T-helper 1 cell treated with Interleukin-12 subunit alpha and Interleukin-12 subunit beta and Interleukin-4 antibody, amounts not matched to agents 30 μg/mL and 1 μg/mL, for 36 hours (primary cell): ENCODE measurements at regions not wholly inside any gene's neighbourhood (a gene's known extent, or its start where the extent isn't known, plus 50 kb on each side); places are given as distances from the start of the nearest gene placed in this dataset.

Experiments
- H3K27ac Mint-ChIP-seq: one replicate; pipeline ENCODE4 v1.8.0; 2021; ENCODE audit warnings: mild to moderate bottlenecking, mixed read lengths
- H3K27me3 Mint-ChIP-seq: one replicate; pipeline ENCODE4 v1.8.0; 2021; ENCODE audit warnings: low read depth, mixed read lengths
- H3K36me3 Mint-ChIP-seq: one replicate; pipeline ENCODE4 v1.8.0; 2021; ENCODE audit warnings: low read depth, mixed read lengths
- H3K4me1 Mint-ChIP-seq: one replicate; pipeline ENCODE4 v1.8.0; 2021; ENCODE audit warnings: low read depth, mixed read lengths
- H3K4me3 Mint-ChIP-seq: one replicate; pipeline ENCODE4 v1.8.0; 2021; ENCODE audit warnings: mild to moderate bottlenecking, moderate library complexity, mixed read lengths
- H3K9me3 Mint-ChIP-seq: one replicate; pipeline ENCODE4 v1.8.0; 2021; ENCODE audit warnings: mixed read lengths

- no peaks in the 10 kb centered on the region for H3K4me1 Mint-ChIP-seq
- H3K9me3 Mint-ChIP-seq: peaks cover 5% of the 10 kb centered on the region
- peaks cover 17% of the 10 kb centered on the region for H3K27me3 Mint-ChIP-seq
- H3K27ac Mint-ChIP-seq: no peak overlapping the region
- no peak overlapping the region for H3K4me3 Mint-ChIP-seq
- H3K36me3 Mint-ChIP-seq: no peaks in the 10 kb centered on the region
These were observed 268.2 kb upstream of the CRIM1 start for GRCh38 chr2:36087344-36087743.

- H3K4me3 Mint-ChIP-seq: no peak overlapping the region
These were observed 275.8 kb upstream of the CRIM1 start for GRCh38 chr2:36079793-36080192.

GRCh38 chr2:36074008-36074407 is 281.6 kb upstream of the CRIM1 start:
- Mint-ChIP-seq H3K27ac (no peak overlapping the region), H3K36me3 (no peaks in the 10 kb centered on the region), H3K4me1 (no peaks in the 10 kb centered on the region), H3K4me3 (no peak overlapping the region), H3K9me3 (no peaks in the 10 kb centered on the region), H3K27me3 (no peaks in the 10 kb centered on the region)

More at GRCh38 chr2:36079793-36080192, 275.8 kb upstream of the CRIM1 start:
- no peaks in the 10 kb centered on the region for H3K4me1 Mint-ChIP-seq
- no peaks in the 10 kb centered on the region for H3K9me3 Mint-ChIP-seq
- peaks cover 16% of the 10 kb centered on the region for H3K27me3 Mint-ChIP-seq
- no peaks in the 10 kb centered on the region for H3K36me3 Mint-ChIP-seq
- no peak overlapping the region for H3K27ac Mint-ChIP-seq

- Mint-ChIP-seq H3K9me3 (peaks cover 5% of the 10 kb centered on the region), H3K4me3 (no peak overlapping the region), H3K27ac (no peak overlapping the region), H3K27me3 (no peaks in the 10 kb centered on the region), H3K36me3 (no peaks in the 10 kb centered on the region), H3K4me1 (no peaks in the 10 kb centered on the region)
These were observed 283.9 kb upstream of the CRIM1 start for GRCh38 chr2:36071698-36072097.

GRCh38 chr2:36069074-36069473 is 286.5 kb upstream of the CRIM1 start:
- no peak overlapping the region for H3K27ac Mint-ChIP-seq
- H3K9me3 Mint-ChIP-seq: peaks cover 5% of the 10 kb centered on the region
- H3K4me3 Mint-ChIP-seq: no peak overlapping the region
- H3K4me1 Mint-ChIP-seq: no peaks in the 10 kb centered on the region
- no peaks in the 10 kb centered on the region for H3K27me3 Mint-ChIP-seq
- no peaks in the 10 kb centered on the region for H3K36me3 Mint-ChIP-seq

GRCh38 chr2:36068086-36068485 is 287.5 kb upstream of the CRIM1 start:
- Mint-ChIP-seq H3K36me3 (no peaks in the 10 kb centered on the region), H3K27me3 (no peaks in the 10 kb centered on the region), H3K27ac (no peak overlapping the region), H3K9me3 (peaks cover 9% of the 10 kb centered on the region), H3K4me3 (no peak overlapping the region), H3K4me1 (no peaks in the 10 kb centered on the region)

GRCh38 chr2:36060133-36060532 is 295.4 kb upstream of the CRIM1 start:
- Mint-ChIP-seq H3K27ac (no peak overlapping the region), H3K4me3 (no peak overlapping the region), H3K4me1 (peaks cover 2% of the 10 kb centered on the region), H3K27me3 (peaks cover 13% of the 10 kb centered on the region), H3K36me3 (no peaks in the 10 kb centered on the region), H3K9me3 (peaks cover 10% of the 10 kb centered on the region)

- H3K4me1 Mint-ChIP-seq: peaks cover 2% of the 10 kb centered on the region
These were observed 295.9 kb upstream of the CRIM1 start for GRCh38 chr2:36059691-36060090.

GRCh38 chr2:36058953-36059352 is 296.6 kb upstream of the CRIM1 start:
- Mint-ChIP-seq H3K4me1 (peaks cover 2% of the 10 kb centered on the region), H3K27ac (no peak overlapping the region), H3K27me3 (peaks cover 13% of the 10 kb centered on the region), H3K9me3 (peaks cover 10% of the 10 kb centered on the region), H3K36me3 (no peaks in the 10 kb centered on the region), H3K4me3 (no peak overlapping the region)

More at GRCh38 chr2:36059691-36060090, 295.9 kb upstream of the CRIM1 start:
- Mint-ChIP-seq H3K36me3 (no peaks in the 10 kb centered on the region), H3K4me3 (no peak overlapping the region), H3K9me3 (peaks cover 10% of the 10 kb centered on the region), H3K27me3 (peaks cover 13% of the 10 kb centered on the region), H3K27ac (no peak overlapping the region)

- no peak overlapping the region for H3K27ac Mint-ChIP-seq
- peaks cover 5% of the 10 kb centered on the region for H3K9me3 Mint-ChIP-seq
- H3K36me3 Mint-ChIP-seq: no peaks in the 10 kb centered on the region
- peaks cover 13% of the 10 kb centered on the region for H3K27me3 Mint-ChIP-seq
- H3K4me1 Mint-ChIP-seq: peaks cover 2% of the 10 kb centered on the region
- no peak overlapping the region for H3K4me3 Mint-ChIP-seq
These were observed 297.5 kb upstream of the CRIM1 start for GRCh38 chr2:36058076-36058475.

GRCh38 chr2:36052819-36053218 is 302.8 kb upstream of the CRIM1 start:
- H3K36me3 Mint-ChIP-seq: no peaks in the 10 kb centered on the region
- H3K27ac Mint-ChIP-seq: no peak overlapping the region
- no peak overlapping the region for H3K4me3 Mint-ChIP-seq
- peaks cover 14% of the 10 kb centered on the region for H3K9me3 Mint-ChIP-seq
- no peaks in the 10 kb centered on the region for H3K27me3 Mint-ChIP-seq
- no peaks in the 10 kb centered on the region for H3K4me1 Mint-ChIP-seq

- Mint-ChIP-seq H3K36me3 (no peaks in the 10 kb centered on the region), H3K4me3 (no peak overlapping the region), H3K27ac (no peak overlapping the region), H3K9me3 (peaks cover 5% of the 10 kb centered on the region), H3K4me1 (no peaks in the 10 kb centered on the region), H3K27me3 (peaks cover 24% of the 10 kb centered on the region)
These were observed 311.2 kb upstream of the CRIM1 start for GRCh38 chr2:36044411-36044810.

GRCh38 chr2:36035137-36035536 is 320.4 kb upstream of the CRIM1 start:
- no peak overlapping the region for H3K4me3 Mint-ChIP-seq
- H3K4me1 Mint-ChIP-seq: no peaks in the 10 kb centered on the region
- peaks cover 4% of the 10 kb centered on the region for H3K9me3 Mint-ChIP-seq
- peaks cover 9% of the 10 kb centered on the region for H3K27me3 Mint-ChIP-seq
- H3K27ac Mint-ChIP-seq: no peak overlapping the region
- H3K36me3 Mint-ChIP-seq: no peaks in the 10 kb centered on the region

GRCh38 chr2:36032046-36032445 is 323.5 kb upstream of the CRIM1 start:
- Mint-ChIP-seq H3K27ac (no peak overlapping the region), H3K4me3 (no peak overlapping the region), H3K4me1 (no peaks in the 10 kb centered on the region), H3K36me3 (no peaks in the 10 kb centered on the region), H3K27me3 (peaks cover 4% of the 10 kb centered on the region), H3K9me3 (peaks cover 4% of the 10 kb centered on the region)

GRCh38 chr2:36031471-36031870 is 324.1 kb upstream of the CRIM1 start:
- H3K27ac Mint-ChIP-seq: no peak overlapping the region
- peaks cover 4% of the 10 kb centered on the region for H3K27me3 Mint-ChIP-seq
- no peaks in the 10 kb centered on the region for H3K36me3 Mint-ChIP-seq
- no peaks in the 10 kb centered on the region for H3K4me1 Mint-ChIP-seq
- no peak overlapping the region for H3K4me3 Mint-ChIP-seq
- no peaks in the 10 kb centered on the region for H3K9me3 Mint-ChIP-seq

- no peaks in the 10 kb centered on the region for H3K4me1 Mint-ChIP-seq
These were observed 328.0 kb upstream of the CRIM1 start for GRCh38 chr2:36027616-36028015.

More at GRCh38 chr2:36027616-36028015, 328.0 kb upstream of the CRIM1 start:
- Mint-ChIP-seq H3K27me3 (peaks cover 4% of the 10 kb centered on the region), H3K9me3 (no peaks in the 10 kb centered on the region), H3K36me3 (no peaks in the 10 kb centered on the region), H3K27ac (no peak overlapping the region), H3K4me3 (no peak overlapping the region)
